ENCODE measurements at regions not wholly inside any gene's neighbourhood (a gene's known extent, or its start where the extent isn't known, plus 50 kb on each side); places are given as distances from the start of the nearest gene placed in this dataset.
A peak's percentile ranks its signal among the peaks of the same experiment; 100 is the strongest.

- no peak for DNase-seq
- ATAC-seq (ENCODE audit: low read depth in 2 of 2) = no peak
Observed at GRCh38 chr13:33525763-33526162, 240.2 kb upstream of the STARD13 start.

GRCh38 chr13:33526718-33527117, 241.2 kb upstream of the STARD13 start:
- H3K36me3 Mint-ChIP-seq = peaks cover 0 to 5% of the 10 kb centered on the region in 2 donors
- no peak for DNase-seq
- H3K4me1 Mint-ChIP-seq = peaks cover 0 to 5% (median 0%) of the 10 kb centered on the region in 3 donors
- ATAC-seq (ENCODE audit: low read depth in 2 of 2) = peak; percentile 27 to 44
- H3K27me3 Mint-ChIP-seq = peaks cover 0 to 7% (median 0%) of the 10 kb centered on the region in 3 donors
- H3K4me3 Mint-ChIP-seq = peak overlapping the region in 1 of 8 donors; percentile 33
- peaks cover 0 to 6% (median 0%) of the 10 kb centered on the region in 7 donors for H3K9me3 Mint-ChIP-seq
- H3K27ac Mint-ChIP-seq = peak overlapping the region in 2 of 6 donors; percentile 34 to 68

More at GRCh38 chr13:33525763-33526162, 240.2 kb upstream of the STARD13 start:
- Mint-ChIP-seq H3K4me3 (no peak overlapping the region), H3K36me3 (peaks cover 0 to 5% of the 10 kb centered on the region in 2 donors), H3K27me3 (peaks cover 0 to under 1% (median 0%) of the 10 kb centered on the region in 3 donors), H3K4me1 (peaks cover 0 to 5% (median 0%) of the 10 kb centered on the region in 3 donors), H3K27ac (no peak overlapping the region), H3K9me3 (peaks cover 0 to 6% (median 0%) of the 10 kb centered on the region in 7 donors)

DNA sequence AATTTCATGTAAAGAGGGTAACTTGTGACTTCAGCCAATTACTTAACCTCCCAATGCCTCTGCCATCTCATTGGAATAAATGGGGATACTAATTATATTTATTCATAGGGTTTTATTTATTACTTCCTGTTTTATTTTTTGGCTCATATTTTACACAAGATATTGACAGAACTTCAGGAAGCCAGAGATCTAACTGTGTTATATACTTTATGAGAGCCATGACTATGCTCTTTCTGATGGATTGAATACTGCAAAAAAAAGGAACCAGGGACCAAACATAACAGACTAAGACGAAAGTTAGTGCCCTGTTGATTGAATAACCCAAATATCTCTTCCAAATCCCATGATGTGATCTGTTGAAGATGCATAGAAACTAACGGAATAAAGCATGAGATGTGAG, 243.3 kb upstream of the STARD13 start:
- no peak overlapping the region for H3K4me3 Mint-ChIP-seq
- peaks cover 0 to 5% (median 0%) of the 10 kb centered on the region in 3 donors for H3K4me1 Mint-ChIP-seq
- no peak for ATAC-seq (ENCODE audit: low read depth in 2 of 2)
- H3K9me3 Mint-ChIP-seq = peaks cover 0 to 6% (median 0%) of the 10 kb centered on the region in 7 donors
- peaks cover 0 to 7% (median 0%) of the 10 kb centered on the region in 3 donors for H3K27me3 Mint-ChIP-seq
- H3K27ac Mint-ChIP-seq = no peak overlapping the region
- DNase-seq = no peak
- H3K36me3 Mint-ChIP-seq = peaks cover 0 to 5% of the 10 kb centered on the region in 2 donors

- no peak overlapping the region for H3K4me3 Mint-ChIP-seq
- peaks cover 0 to 13% (median 2%) of the 10 kb centered on the region in 3 donors for H3K4me1 Mint-ChIP-seq
Observed at GRCh38 chr13:33531484-33531883, 245.9 kb upstream of the STARD13 start.

DNA sequence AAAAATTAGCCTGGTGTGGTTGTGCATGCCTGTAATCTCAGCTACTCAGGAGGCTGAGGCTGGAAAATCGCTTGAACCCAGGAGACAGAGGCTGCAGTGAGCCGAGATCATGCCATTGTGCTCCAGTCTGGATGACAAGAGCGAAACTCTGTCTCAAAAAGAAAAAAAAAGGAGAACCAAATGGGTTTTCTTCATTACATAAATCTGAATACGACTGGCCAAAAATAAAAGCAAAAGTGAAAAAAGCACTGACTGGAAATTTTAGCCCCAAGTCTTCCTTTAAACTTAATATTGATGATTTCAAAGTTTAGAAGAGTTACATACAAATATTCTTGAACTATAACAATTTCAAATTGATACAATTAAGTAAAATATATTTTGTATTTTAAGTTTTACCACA, 249.5 kb upstream of the STARD13 start:
- Mint-ChIP-seq H3K4me1 (peaks cover 0 to 10% (median 3%) of the 10 kb centered on the region in 3 donors), H3K27ac (peak overlapping the region in 5 of 6 donors; percentile 24 to 84 (median 44))
- DNase-seq = no peak

More at GRCh38 chr13:33531484-33531883, 245.9 kb upstream of the STARD13 start:
- Mint-ChIP-seq H3K27me3 (peaks cover 0 to 7% (median 0%) of the 10 kb centered on the region in 3 donors), H3K27ac (no peak overlapping the region), H3K36me3 (peaks cover 0 to 5% of the 10 kb centered on the region in 2 donors), H3K9me3 (peaks cover 0 to 6% (median 0%) of the 10 kb centered on the region in 7 donors)
- ATAC-seq (ENCODE audit: low read depth in 2 of 2) (no peak), DNase-seq (no peak)

DNA sequence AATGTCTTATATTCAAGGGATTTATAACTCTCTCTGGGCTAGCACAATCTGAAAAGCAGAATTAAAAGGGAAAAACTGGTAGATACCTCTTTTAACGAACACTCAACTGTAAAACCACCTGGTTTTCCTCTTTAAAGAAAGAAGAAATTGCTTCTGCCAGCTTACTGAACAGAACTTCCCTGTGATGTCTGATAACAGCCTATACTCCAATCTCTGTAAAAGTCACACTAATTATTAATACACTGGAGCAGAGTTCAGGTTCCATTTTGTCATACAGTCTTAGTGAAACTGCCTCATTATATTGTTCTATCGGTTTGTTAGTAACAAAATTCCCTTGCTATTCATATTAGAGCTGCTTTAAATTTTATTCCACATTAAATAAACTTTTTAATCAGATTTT, 251.0 kb upstream of the STARD13 start:
- H3K27ac Mint-ChIP-seq = peak overlapping the region in 1 of 6 donors; percentile 59
- no peak for DNase-seq
- peaks cover 0 to 21% (median 18%) of the 10 kb centered on the region in 3 donors for H3K4me1 Mint-ChIP-seq
- no peak for ATAC-seq (ENCODE audit: low read depth in 2 of 2)
- H3K9me3 Mint-ChIP-seq = peaks cover 0 to 11% (median 0%) of the 10 kb centered on the region in 7 donors
- H3K36me3 Mint-ChIP-seq = peaks cover 0 to 12% of the 10 kb centered on the region in 2 donors
- H3K4me3 Mint-ChIP-seq = no peak overlapping the region
- H3K27me3 Mint-ChIP-seq = no peaks in the 10 kb centered on the region

More for the DNA sequence above, 249.5 kb upstream of the STARD13 start:
- Mint-ChIP-seq H3K4me3 (peak overlapping the region in 4 of 8 donors; percentile 51 to 90 (median 73)), H3K27me3 (peaks cover 0 to 7% (median 0%) of the 10 kb centered on the region in 3 donors), H3K9me3 (peaks cover 0 to 4% (median 0%) of the 10 kb centered on the region in 7 donors), H3K36me3 (peaks cover 2 to 3% of the 10 kb centered on the region in 2 donors)
- ATAC-seq (ENCODE audit: low read depth in 2 of 2) = peak in 1 of 2 donors; percentile 32

DNA sequence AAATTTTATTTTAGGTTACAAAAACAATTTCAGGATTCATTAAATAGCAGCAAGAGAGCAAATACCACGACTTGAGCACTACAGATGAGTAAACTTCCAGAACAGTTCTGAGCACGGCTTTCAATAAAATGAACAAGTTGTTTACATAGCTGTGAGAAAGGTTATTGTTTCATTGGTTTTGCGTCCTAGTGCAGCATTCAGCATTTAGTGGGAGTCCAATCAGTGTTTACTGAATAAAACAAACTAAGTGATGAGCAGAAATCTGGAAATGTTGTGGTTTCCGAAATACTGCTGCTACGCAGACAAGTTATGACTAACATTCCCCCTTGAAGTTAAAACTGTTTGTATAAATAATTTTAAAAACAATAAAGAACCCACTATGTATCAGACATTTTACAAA, 251.5 kb upstream of the STARD13 start:
- H3K36me3 Mint-ChIP-seq = peaks cover 0 to 12% of the 10 kb centered on the region in 2 donors

GRCh38 chr13:33537676-33538075, 252.1 kb upstream of the STARD13 start:
- no peak overlapping the region for H3K4me3 Mint-ChIP-seq
- H3K27ac Mint-ChIP-seq = peak overlapping the region in 2 of 6 donors; percentile 24 to 85

More for the DNA sequence above, 251.5 kb upstream of the STARD13 start:
- Mint-ChIP-seq H3K9me3 (peaks cover 0 to 11% (median 0%) of the 10 kb centered on the region in 7 donors), H3K4me1 (peaks cover 0 to 25% (median 18%) of the 10 kb centered on the region in 3 donors), H3K27ac (no peak overlapping the region), H3K4me3 (no peak overlapping the region), H3K27me3 (no peaks in the 10 kb centered on the region)
- ATAC-seq (ENCODE audit: low read depth in 2 of 2) (no peak), DNase-seq (no peak)

DNA sequence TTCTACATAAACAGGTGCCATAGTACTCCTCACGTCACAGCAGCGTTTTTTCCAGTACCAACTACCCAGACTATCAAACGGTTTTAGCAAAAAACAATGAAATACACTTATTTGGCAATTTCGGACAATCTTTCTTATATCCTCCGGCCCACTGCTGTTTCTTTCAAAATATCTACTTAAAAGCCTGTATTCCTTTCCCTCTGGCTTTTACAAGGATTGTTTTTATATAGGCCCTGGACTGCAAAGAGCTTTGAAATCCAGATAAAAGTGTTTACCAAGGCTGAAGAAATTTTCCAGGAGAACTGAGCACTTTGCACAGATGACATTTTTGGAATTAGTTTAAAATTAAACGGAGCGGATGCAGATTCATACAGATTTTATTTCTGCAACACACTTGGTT, 255.9 kb upstream of the STARD13 start:
- ATAC-seq (ENCODE audit: low read depth in 2 of 2) = no peak
- Mint-ChIP-seq H3K4me1 (peaks cover 8 to 37% (median 24%) of the 10 kb centered on the region in 3 donors), H3K27me3 (no peaks in the 10 kb centered on the region), H3K27ac (peak overlapping the region; percentile 98 to 100 (median 99)), H3K9me3 (peaks cover 0 to 11% (median 0%) of the 10 kb centered on the region in 7 donors), H3K4me3 (peak overlapping the region; percentile 92 to 99 (median 98)), H3K36me3 (peaks cover 0 to 12% of the 10 kb centered on the region in 2 donors)
- DNase-seq = no peak

More at GRCh38 chr13:33537676-33538075, 252.1 kb upstream of the STARD13 start:
- peaks cover 0 to 11% (median 0%) of the 10 kb centered on the region in 7 donors for H3K9me3 Mint-ChIP-seq
- ATAC-seq (ENCODE audit: low read depth in 2 of 2) (no peak), DNase-seq (no peak)
- H3K4me1 Mint-ChIP-seq = peaks cover 0 to 28% (median 18%) of the 10 kb centered on the region in 3 donors
- no peaks in the 10 kb centered on the region for H3K27me3 Mint-ChIP-seq
- peaks cover 0 to 12% of the 10 kb centered on the region in 2 donors for H3K36me3 Mint-ChIP-seq

- Mint-ChIP-seq H3K27me3 (no peaks in the 10 kb centered on the region), H3K36me3 (peaks cover 0 to 12% of the 10 kb centered on the region in 2 donors), H3K4me1 (peaks cover 8 to 34% (median 22%) of the 10 kb centered on the region in 3 donors), H3K9me3 (peaks cover 0 to 11% (median 0%) of the 10 kb centered on the region in 7 donors), H3K27ac (peak overlapping the region; percentile 98 to 100 (median 99)), H3K4me3 (peak overlapping the region; percentile 92 to 99 (median 98))
- no peak for DNase-seq
- ATAC-seq (ENCODE audit: low read depth in 2 of 2) = peak in 1 of 2 donors; percentile 12
Observed at GRCh38 chr13:33541962-33542308, 256.4 kb upstream of the STARD13 start.

DNA sequence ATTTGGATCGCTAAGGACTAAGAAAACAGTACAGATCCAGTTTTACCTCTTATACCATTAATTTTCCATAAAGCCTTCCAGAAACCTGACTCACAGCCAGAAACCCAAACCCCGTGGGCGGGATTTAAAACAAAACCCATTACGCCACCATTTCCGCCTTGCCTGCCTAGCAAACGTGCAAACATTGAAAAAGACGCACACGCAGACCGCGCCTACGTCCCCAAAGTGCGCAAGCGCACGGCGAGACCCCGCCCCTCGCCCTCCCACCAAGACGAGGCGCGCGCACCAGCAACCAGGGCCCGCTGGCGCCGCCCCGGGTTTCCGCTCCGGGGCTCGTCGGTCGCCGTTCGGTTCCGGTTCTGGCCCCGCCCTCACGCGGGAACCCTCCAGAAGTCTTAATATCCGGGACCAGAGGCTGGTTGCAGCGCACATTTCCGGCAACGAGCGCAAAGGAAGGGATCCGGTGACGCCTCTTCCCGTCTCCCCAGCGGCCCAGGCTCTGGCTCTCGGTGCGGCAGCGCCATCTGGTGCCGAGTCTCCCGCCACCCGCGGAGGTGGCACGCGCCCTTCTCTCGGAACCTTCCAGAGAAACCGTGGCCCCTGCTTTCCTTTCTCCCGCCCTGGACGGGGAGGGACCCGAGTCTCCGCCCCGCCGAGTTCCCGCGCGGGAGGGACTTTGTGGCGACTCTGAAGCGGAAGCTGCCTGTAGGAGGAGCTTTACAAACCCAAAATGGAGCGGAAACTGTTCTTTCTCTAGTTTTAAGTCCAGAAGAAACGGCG, 256.9 kb upstream of the STARD13 start:
- DNase-seq (peak; percentile 99), ATAC-seq (ENCODE audit: low read depth in 2 of 2) (peak; percentile 82 to 84)
- peaks cover 0 to 11% (median 0%) of the 10 kb centered on the region in 7 donors for H3K9me3 Mint-ChIP-seq
- peaks cover 0 to 12% of the 10 kb centered on the region in 2 donors for H3K36me3 Mint-ChIP-seq
- no peaks in the 10 kb centered on the region for H3K27me3 Mint-ChIP-seq
- H3K4me1 Mint-ChIP-seq = peaks cover 8 to 36% (median 22%) of the 10 kb centered on the region in 3 donors
- peak overlapping the region; percentile 92 to 99 (median 98) for H3K4me3 Mint-ChIP-seq
- H3K27ac Mint-ChIP-seq = peak overlapping the region; percentile 98 to 100 (median 99)

DNA sequence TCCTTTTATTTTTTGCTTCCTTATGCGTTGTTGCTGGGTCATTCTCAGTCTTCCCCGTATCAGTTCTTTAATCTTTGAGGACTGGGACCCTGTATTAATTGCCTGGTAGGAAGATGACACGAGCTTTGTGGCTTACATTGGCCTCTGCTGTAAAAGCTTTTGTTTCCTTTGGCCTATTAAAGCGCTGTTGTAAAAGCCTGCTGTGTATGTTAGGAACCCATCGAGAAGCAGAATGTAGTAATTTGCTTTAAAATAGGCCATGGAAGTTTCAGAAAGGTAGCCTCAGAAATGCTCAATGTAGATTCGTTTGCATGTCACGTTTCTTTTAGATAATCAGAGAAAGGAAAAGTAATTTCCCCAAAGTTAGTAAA, 257.5 kb upstream of the STARD13 start:
- Mint-ChIP-seq H3K27ac (peak overlapping the region; percentile 98 to 100 (median 99)), H3K4me1 (peaks cover 11 to 39% (median 25%) of the 10 kb centered on the region in 3 donors), H3K36me3 (peaks cover 0 to 12% of the 10 kb centered on the region in 2 donors), H3K27me3 (no peaks in the 10 kb centered on the region), H3K9me3 (peaks cover 0 to 11% (median 0%) of the 10 kb centered on the region in 7 donors), H3K4me3 (peak overlapping the region; percentile 92 to 99 (median 98))
- no peak for DNase-seq
- peak; percentile 1 to 3 for ATAC-seq (ENCODE audit: low read depth in 2 of 2)

GRCh38 chr13:33543631-33544265, 258.2 kb upstream of the STARD13 start:
- DNase-seq (no peak), ATAC-seq (ENCODE audit: low read depth in 2 of 2) (no peak)
- peaks cover 0 to 11% (median 0%) of the 10 kb centered on the region in 7 donors for H3K9me3 Mint-ChIP-seq
- H3K4me3 Mint-ChIP-seq = peak overlapping the region; percentile 92 to 99 (median 98)
- H3K36me3 Mint-ChIP-seq = peaks cover 0 to 12% of the 10 kb centered on the region in 2 donors
- peak overlapping the region; percentile 98 to 100 (median 99) for H3K27ac Mint-ChIP-seq
- H3K4me1 Mint-ChIP-seq = peaks cover 15 to 43% (median 28%) of the 10 kb centered on the region in 3 donors
- no peaks in the 10 kb centered on the region for H3K27me3 Mint-ChIP-seq

All from naive B cell (primary cell).